GM12873 (cell line): ENCODE measurements at regions not wholly inside any gene's neighbourhood (a gene's known extent, or its start where the extent isn't known, plus 50 kb on each side); places are given as distances from the start of the nearest gene placed in this dataset.

Experiments used
- CTCF ChIP-seq: IDR thresholded peaks from 2 replicates; pipeline ENCODE4 v1.5.1; 2012; ENCODE audit warnings: low read depth, mild to moderate bottlenecking, moderate library complexity, low read length, control low read depth; ENCODE audit not compliant: insufficient read depth; ENCODE audit errors: missing control alignments

GRCh38 chr6:43874814-43875590 is 105.0 kb downstream of the VEGFA start:
- no peak for TF ChIP-seq CTCF

- TF ChIP-seq CTCF: no peak
These were observed 104.0 kb downstream of the VEGFA start for GRCh38 chr6:43873806-43874714.

DNA sequence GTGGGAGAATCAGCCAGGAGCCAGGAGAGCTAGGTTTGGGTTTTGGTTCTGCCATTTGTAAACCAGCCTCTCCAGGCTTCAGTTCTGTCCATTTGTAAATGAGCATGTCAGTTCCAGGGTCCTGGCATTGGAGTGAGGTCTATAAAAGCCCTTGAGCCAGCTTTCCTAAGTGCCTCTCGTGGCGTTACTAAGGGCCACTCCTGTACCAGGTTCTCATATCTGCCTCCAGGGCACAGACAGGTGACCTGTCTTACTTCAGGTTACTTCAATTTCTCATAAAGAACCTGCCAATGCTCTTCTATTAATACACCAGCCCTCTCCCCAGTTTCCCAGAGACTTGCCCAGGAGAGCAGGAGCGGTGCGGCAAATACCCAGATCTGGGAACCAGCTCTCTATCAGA is 101.9 kb downstream of the VEGFA start:
- no peak for TF ChIP-seq CTCF

DNA sequence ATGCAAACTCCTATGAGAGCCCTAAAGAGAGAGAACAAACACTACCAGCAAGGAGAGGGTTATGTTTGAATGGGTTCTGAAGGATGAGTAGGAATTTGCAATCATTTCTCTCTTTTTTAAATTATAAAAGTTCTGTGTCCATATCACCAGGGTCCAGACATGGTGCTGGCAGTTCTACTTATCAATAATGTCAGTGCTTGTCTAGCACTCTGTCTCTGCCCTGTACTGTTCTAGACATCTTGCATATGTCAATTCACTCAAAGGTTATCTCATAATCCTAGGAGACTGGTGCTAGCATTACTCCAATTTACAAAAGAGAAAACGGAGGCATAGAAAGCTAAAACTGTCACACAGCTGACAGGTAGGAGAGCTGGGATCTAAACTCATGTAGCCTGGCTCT is 101.3 kb downstream of the VEGFA start:
- no peak for TF ChIP-seq CTCF

GRCh38 chr6:43870660-43871061 is 100.7 kb downstream of the VEGFA start:
- TF ChIP-seq CTCF: no peak

- no peak for TF ChIP-seq CTCF
These were observed 100.0 kb downstream of the VEGFA start for GRCh38 chr6:43869792-43870659.
